ENCODE measurements at regions not wholly inside any gene's neighbourhood (a gene's known extent, or its start where the extent isn't known, plus 50 kb on each side); places are given as distances from the start of the nearest gene placed in this dataset.
A peak's percentile ranks its signal among the peaks of the same experiment; 100 is the strongest.
"Not testable (repeated sequence)": the region's sequence is repeated elsewhere in the genome, so short reads cannot be mapped to it uniquely, and the experiment has no call there.

GRCh38 chr11:104699981-104700380, 198.3 kb downstream of the CASP12 start:
- DNase-seq, result no peak

GRCh38 chr11:104695065-104695463, 203.2 kb downstream of the CASP12 start:
- no peak for DNase-seq

DNA sequence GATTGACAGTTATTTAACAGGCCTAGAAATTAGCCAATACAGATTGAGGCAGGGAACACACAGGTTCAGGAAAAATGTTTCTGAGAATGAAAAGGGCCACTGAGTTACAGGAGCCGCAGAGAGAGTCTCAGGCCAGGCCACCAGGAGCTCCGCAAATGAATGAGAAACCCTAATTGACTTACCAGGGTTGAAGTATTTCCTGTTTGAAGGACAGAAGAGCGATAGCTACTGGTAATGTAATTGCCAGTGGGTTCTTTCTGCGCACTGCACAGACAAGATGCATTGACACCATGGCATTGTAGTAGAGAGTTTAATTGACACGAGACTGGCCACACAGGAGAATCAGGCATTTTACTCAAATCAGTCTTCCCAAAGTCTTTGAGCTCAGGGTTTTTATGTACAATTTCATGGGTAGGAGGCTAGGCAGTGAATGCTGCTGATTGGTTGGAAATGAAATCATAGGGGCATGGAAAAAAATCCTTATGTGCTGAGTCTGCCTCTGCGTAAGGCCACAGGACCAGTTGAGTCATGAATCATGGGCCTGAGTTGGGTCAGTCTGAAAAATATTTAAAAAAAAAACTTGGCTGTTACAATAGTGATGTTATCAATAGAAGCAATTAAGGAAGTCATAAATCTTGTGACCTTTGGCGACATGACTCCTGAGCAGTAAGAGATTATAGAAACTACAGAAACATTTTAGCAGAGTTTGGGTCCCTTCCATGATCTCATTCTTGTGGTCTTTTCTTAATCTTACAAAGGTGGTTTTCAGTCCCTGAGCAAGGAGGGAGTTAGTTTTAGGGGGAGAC, 203.8 kb downstream of the CASP12 start:
- DNase-seq, result no peak

GRCh38 chr11:104692751-104693150, 205.5 kb downstream of the CASP12 start:
- no peak for DNase-seq

DNA sequence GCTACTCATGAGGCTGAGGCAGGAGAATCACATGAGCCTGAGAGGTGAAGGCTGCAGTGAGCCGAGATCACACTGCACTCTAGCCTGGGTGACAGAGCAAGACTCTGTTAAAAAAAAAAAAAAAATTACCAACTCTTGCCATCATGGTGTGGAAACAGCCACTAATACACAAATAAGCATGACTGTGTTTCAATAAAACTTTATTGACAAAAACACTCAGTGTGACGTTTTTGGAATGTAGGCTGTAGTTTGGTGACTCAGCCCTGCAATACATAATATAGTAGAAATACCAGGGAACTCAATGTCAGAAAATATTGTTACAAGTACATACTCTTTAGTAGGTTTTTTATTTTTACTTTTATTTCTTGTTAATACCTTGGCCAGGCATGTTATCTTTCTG, 207.1 kb downstream of the CASP12 start:
- DNase-seq, result no peak

GRCh38 chr11:104690241-104690640, 208.0 kb downstream of the CASP12 start:
- no peak for DNase-seq

DNA sequence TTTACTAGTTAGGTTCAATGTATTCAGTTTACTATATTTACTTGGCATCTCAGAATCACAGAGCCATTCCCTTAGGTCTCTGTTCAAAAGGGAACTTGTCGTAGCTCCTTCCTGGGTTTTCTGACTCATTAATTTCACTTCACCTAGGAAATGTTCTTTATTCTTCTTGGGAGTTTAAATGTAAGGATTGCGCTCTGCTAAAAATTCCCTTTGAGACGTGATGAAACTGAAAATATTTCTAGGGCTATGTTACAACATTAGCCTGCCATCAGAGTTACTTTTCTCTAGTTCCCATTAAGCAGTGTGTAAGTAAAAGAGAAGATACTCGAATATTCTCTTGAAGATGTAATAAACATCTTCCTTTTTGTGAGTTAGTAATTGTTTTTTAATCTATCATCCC, 209.5 kb downstream of the CASP12 start:
- no peak for DNase-seq

DNA sequence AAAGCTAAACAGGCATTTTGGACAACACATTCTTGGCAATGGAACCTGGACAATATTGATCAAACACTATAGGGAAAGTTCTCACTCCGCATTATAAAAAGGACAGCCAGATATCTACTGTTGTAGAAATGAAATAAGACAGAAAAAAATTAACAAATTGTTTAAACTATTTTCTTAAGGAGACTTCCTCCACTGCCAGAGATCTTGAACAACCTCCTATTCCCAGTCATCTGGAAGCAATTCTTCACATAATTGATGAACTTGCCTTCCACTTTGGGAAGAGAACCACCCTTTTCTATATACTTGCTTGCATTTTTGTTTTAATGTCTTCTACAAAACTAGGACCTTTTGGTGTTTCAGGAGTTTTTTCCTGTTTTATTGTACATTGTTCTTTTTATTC, 216.1 kb downstream of the CASP12 start:
- no peak for DNase-seq

GRCh38 chr11:104679258-104679657, 219.0 kb downstream of the CASP12 start:
- no peak for DNase-seq

GRCh38 chr11:104678408-104678807, 219.9 kb downstream of the CASP12 start:
- DNase-seq, result no peak

- not testable (repeated sequence) for DNase-seq
Observed at GRCh38 chr11:104677069-104677468, 221.2 kb downstream of the CASP12 start.

DNA sequence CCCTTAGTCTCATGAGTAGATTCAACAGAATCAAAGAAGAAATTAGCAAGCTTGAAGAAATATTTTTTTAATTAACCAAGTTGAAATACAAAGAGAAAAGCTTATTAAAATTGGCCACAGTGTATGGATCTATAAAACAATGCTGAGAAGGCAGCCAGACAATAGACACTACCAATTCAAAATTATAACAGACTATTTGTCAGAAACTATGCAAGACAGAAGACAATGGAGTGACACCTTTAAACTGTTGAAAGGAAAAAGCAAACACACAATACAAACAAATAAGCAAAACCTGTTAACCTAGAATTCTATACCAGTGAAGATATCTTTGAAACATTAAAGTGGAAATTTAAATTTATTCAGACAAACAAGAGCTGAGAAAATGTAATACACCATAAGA, 225.4 kb downstream of the CASP12 start:
- no peak for DNase-seq

- DNase-seq, result no peak
Observed at GRCh38 chr11:104668797-104669463, 229.3 kb downstream of the CASP12 start.

- no peak for DNase-seq
Observed at GRCh38 chr11:104666624-104667023, 231.6 kb downstream of the CASP12 start.

GRCh38 chr11:104665641-104666040, 232.6 kb downstream of the CASP12 start:
- no peak for DNase-seq

DNA sequence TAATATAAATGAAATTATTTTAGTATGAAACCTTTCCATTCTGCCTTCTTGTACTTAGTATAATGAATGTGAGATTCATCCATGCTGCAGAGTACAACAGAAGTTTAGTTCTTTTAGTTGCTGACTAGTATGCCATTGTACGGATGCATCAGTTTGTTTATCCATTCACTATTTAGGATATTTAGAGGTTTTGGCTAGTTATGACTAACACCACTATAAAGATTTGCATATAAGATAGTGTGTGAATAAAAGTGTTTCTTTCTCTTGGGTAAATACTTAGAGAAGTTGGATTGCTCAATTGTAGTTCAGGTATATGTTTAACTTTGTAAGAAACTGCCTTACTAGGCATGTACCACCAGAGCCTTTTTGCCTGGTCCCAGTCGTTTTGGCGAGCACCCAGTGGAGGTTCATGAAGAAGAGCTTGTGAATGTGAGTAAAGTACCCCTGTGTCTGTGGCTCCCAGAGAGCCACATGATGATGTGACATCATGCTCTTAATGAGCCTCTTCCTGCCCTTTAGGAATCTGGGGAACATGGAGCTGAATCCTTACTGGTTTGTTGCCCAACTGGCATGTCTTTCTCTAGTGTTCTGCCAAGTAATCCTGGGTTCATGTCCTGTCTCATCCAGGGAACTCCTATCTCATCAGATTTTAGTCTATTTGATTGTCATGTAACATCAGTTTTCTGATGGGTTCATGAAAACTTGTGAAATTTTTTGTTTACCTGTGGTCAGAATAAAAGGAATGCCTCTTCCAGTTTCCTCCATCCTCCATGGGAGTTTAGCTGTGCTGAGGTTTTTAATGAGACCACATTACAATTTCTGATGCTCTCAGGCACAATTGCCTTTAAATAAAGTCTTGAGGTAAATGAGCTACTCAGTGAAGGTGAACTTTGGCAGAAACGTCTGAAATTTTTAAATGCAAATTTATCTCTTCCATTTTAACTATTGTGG, 234.8 kb downstream of the CASP12 start:
- no peak for DNase-seq

DNA sequence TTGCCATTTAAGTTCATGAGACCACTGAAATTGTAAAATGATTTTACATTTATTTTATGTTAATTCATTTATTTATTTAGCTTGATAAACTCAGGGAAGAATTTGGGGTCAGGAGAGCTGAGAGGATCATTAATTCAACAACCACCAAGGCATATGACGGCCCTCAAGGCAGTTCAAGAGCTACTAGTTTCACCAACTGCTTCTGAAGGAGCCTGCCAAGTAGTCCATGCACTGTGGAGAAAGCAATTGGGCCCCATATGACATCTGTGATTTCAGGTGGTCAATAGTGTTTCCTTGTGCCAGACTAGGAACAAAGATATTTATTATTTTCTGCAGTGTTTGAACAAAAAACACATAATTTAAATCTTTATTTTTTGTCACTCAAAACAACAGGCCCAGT, 236.4 kb downstream of the CASP12 start:
- DNase-seq, result no peak

GRCh38 chr11:104661471-104661870, 236.8 kb downstream of the CASP12 start:
- DNase-seq, result no peak

DNA sequence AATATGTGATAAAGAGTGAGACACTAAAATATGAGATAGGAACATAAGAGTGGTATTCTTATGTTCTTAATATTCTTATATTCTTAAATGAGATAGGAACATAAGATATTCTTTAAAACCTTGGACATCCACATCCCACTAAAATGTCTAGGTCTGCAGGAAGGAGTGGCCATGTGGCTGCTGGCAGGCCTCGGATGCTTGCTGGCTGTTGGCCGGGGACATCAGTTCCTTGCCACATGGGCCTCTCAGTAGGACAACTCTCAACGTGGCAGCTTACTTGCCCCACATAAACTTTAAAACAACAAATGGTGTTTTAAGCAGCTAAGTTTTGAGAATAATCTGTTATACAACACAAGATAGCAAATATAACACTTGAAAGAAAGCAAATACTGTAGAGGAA, 240.1 kb downstream of the CASP12 start:
- DNase-seq, result no peak

DNA sequence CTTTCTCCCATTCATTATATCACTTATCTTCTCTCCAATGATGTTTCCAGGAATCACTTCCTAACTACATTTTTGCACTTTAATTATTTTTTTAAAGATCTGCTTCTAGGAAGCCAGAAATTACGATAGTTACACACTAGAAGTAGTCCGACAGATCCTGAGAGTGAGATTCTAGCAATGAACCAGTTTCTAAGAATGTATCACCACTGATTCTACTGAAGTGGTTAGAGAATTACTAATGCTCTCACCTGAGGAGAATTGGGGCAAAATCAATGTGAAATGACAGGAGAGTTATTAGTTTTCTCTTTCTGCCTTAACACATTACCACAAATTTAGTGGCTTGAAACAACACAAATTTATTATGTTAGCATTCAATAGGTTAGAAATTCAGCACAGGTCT, 241.2 kb downstream of the CASP12 start:
- no peak for DNase-seq

GRCh38 chr11:104655066-104655465, 243.2 kb downstream of the CASP12 start:
- DNase-seq, result no peak

GRCh38 chr11:104654181-104654813, 244.0 kb downstream of the CASP12 start:
- DNase-seq, result no peak

DNA sequence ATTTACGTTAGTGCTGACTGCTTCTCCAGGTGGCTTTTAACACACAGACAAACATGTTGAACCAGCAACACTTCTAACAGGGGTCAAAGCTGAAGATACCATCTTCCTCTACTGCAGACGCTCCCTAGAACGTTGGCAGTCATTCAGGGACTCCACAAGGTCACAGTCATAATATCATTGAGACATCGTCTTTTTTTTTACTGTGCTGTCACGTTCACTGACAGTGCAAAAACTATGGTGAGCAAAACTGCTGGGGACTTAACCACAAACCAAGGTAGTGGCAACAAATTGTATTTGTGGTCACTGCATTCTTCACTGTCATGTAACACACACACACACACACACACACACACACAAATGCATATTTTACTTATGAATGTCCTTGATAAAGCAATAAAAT, 244.9 kb downstream of the CASP12 start:
- peak; percentile 33 for DNase-seq
